Suprapubic skin (tissue), 3 donors: ENCODE measurements at regions not wholly inside any gene's neighbourhood (a gene's known extent, or its start where the extent isn't known, plus 50 kb on each side); places are given as distances from the start of the nearest gene placed in this dataset.

ENCODE experiments used
- CTCF ChIP-seq, 2 donors: fragments of 200-600 bp in 1 of 2; fragments of 450-650 bp in 1 of 2; sonication (generic) in 1 of 2; IDR thresholded peaks; one replicate each; pipeline ENCODE4 v1.5.1; 2016 to 2019; ENCODE audit warnings: antibody characterized with exemption in 2 of 2, mild to moderate bottlenecking in 1 of 2, moderate library complexity in 1 of 2
- POLR2A ChIP-seq, 2 donors: fragments of 450-650 bp; IDR thresholded peaks; one replicate each; pipeline ENCODE4 v1.6.1; 2017; ENCODE audit warnings: antibody characterized with exemption in 2 of 2, mild to moderate bottlenecking in 2 of 2, moderate library complexity in 2 of 2

GRCh38 chr1:2859219-2859880 lies 57.9 kb upstream of the TTC34 start:
- no peak for TF ChIP-seq CTCF (IDR thresholded peaks at IDR 0.05)
- TF ChIP-seq POLR2A (IDR thresholded peaks at IDR 0.05): no peak
